ENCODE measurements at regions not wholly inside any gene's neighbourhood (a gene's known extent, or its start where the extent isn't known, plus 50 kb on each side); places are given as distances from the start of the nearest gene placed in this dataset.
"Not testable (repeated sequence)": the region's sequence is repeated elsewhere in the genome, so short reads cannot be mapped to it uniquely, and the experiment has no call there.

GRCh38 chr16:60142619-60143347 is 1408.7 kb upstream of the GOT2 start:
- no peak for DNase-seq (ENCODE audit: low read depth in 2 of 2)

- no peak for DNase-seq (ENCODE audit: low read depth in 2 of 2)
These were observed 1403.8 kb upstream of the GOT2 start for GRCh38 chr16:60137891-60138290.

- no peak for DNase-seq (ENCODE audit: low read depth in 2 of 2)
These were observed 1393.1 kb upstream of the GOT2 start for GRCh38 chr16:60127196-60127595.

- not testable (repeated sequence) for DNase-seq (ENCODE audit: low read depth in 2 of 2)
These were observed 1392.0 kb upstream of the GOT2 start for GRCh38 chr16:60126115-60126514.

GRCh38 chr16:60123392-60124023 is 1389.4 kb upstream of the GOT2 start:
- DNase-seq (ENCODE audit: low read depth in 2 of 2) = no peak

GRCh38 chr16:60120586-60120985 is 1386.5 kb upstream of the GOT2 start:
- no peak for DNase-seq (ENCODE audit: low read depth in 2 of 2)

GRCh38 chr16:60110531-60110930 is 1376.4 kb upstream of the GOT2 start:
- no peak for DNase-seq (ENCODE audit: low read depth in 2 of 2)

- DNase-seq (ENCODE audit: low read depth in 2 of 2) = no peak
These were observed 1373.8 kb upstream of the GOT2 start for GRCh38 chr16:60107871-60108270.

- DNase-seq (ENCODE audit: low read depth in 2 of 2) = no peak
These were observed 1373.3 kb upstream of the GOT2 start for GRCh38 chr16:60107437-60107836.

GRCh38 chr16:60100371-60100770 is 1366.3 kb upstream of the GOT2 start:
- no peak for DNase-seq (ENCODE audit: low read depth in 2 of 2)

- no peak for DNase-seq (ENCODE audit: low read depth in 2 of 2)
These were observed 1357.4 kb upstream of the GOT2 start for GRCh38 chr16:60091529-60091928.

GRCh38 chr16:60091071-60091470 is 1357.0 kb upstream of the GOT2 start:
- DNase-seq (ENCODE audit: low read depth in 2 of 2) = no peak

GRCh38 chr16:60087530-60087929 is 1353.4 kb upstream of the GOT2 start:
- DNase-seq (ENCODE audit: low read depth in 2 of 2) = no peak

GRCh38 chr16:60078819-60079218 is 1344.7 kb upstream of the GOT2 start:
- not testable (repeated sequence) for DNase-seq (ENCODE audit: low read depth in 2 of 2)

GRCh38 chr16:60077861-60078260 is 1343.7 kb upstream of the GOT2 start:
- DNase-seq (ENCODE audit: low read depth in 2 of 2) = no peak

- DNase-seq (ENCODE audit: low read depth in 2 of 2) = no peak
These were observed 1340.3 kb upstream of the GOT2 start for GRCh38 chr16:60074378-60074777.

GRCh38 chr16:60073376-60073775 is 1339.3 kb upstream of the GOT2 start:
- no peak for DNase-seq (ENCODE audit: low read depth in 2 of 2)

GRCh38 chr16:60064026-60064425 is 1329.9 kb upstream of the GOT2 start:
- DNase-seq (ENCODE audit: low read depth in 2 of 2) = no peak

GRCh38 chr16:60061396-60061795 is 1327.3 kb upstream of the GOT2 start:
- no peak for DNase-seq (ENCODE audit: low read depth in 2 of 2)

GRCh38 chr16:60060731-60061130 is 1326.6 kb upstream of the GOT2 start:
- DNase-seq (ENCODE audit: low read depth in 2 of 2) = no peak

GRCh38 chr16:60059141-60059540 is 1325.0 kb upstream of the GOT2 start:
- DNase-seq (ENCODE audit: low read depth in 2 of 2) = no peak

- no peak for DNase-seq (ENCODE audit: low read depth in 2 of 2)
These were observed 1307.6 kb upstream of the GOT2 start for GRCh38 chr16:60041671-60042070.

GRCh38 chr16:60031740-60032139 is 1297.6 kb upstream of the GOT2 start:
- no peak for DNase-seq (ENCODE audit: low read depth in 2 of 2)

- DNase-seq (ENCODE audit: low read depth in 2 of 2) = no peak
These were observed 1293.2 kb upstream of the GOT2 start for GRCh38 chr16:60027351-60027750.
